ENCODE measurements at regions not wholly inside any gene's neighbourhood (a gene's known extent, or its start where the extent isn't known, plus 50 kb on each side); places are given as distances from the start of the nearest gene placed in this dataset.

GRCh38 chr5:106258591-106259125, 1412.1 kb downstream of the EFNA5 start:
- TF ChIP-seq FOS (IDR thresholded peaks at IDR 0.05; ENCODE audit: low read depth, low read length) = 0 out of 2 replicates have a peak, but pooled peaks have one; percentile 26
- TF ChIP-seq MAZ (IDR thresholded peaks at IDR 0.05; ENCODE audit: borderline replicate concordance, low read depth, low read length) = no peak
- H2BK15ac ChIP-seq (ENCODE audit: low read depth, low read length) = no peak overlapping the region
- H2BK5ac ChIP-seq (ENCODE audit: low read depth, low read length, poor library complexity, severe bottlenecking) = no peak overlapping the region
- DNase-seq (peak; percentile 40), ATAC-seq (ENCODE audit: low read depth) (peak; percentile 44; the same call in 1 of the 2 replicates)
- H3K27ac ChIP-seq (ENCODE audit: insufficient read depth, low read length) = no peak overlapping the region
- no peaks in the 10 kb centered on the region for H3K27me3 ChIP-seq (ENCODE audit: control insufficient read depth, insufficient read depth, low read length)
- no peaks in the 10 kb centered on the region for H3K9me1 ChIP-seq (ENCODE audit: insufficient read depth, low read length)
- dilution Hi-C loops (cut with HindIII; ENCODE audit: low sequenced_read_pairs, unreplicated experiment) (no loop called here), intact Hi-C loops (cut with micrococcal nuclease) (no loop called here), in situ Hi-C loops (cut with MboI; ENCODE audit: low sequenced_read_pairs) (no loop called here)
- no TSS peak for BruUV-seq (replicated peaks)
- H3K4ac ChIP-seq (ENCODE audit: low read depth, low read length) = no peak overlapping the region; the same call in 1 of the 2 replicates
- no peaks in the 10 kb centered on the region for H3K79me1 ChIP-seq (ENCODE audit: low read depth in 1 of 2, low read length in 2 of 2)
- H3K4me3 ChIP-seq (ENCODE audit: insufficient read depth, low read depth, low read length) = no peak overlapping the region
- H3K56ac ChIP-seq (ENCODE audit: extremely low read depth, insufficient read depth, low read length) = no peak overlapping the region
- no peak overlapping the region for H2AFZ ChIP-seq (replicated peaks; ENCODE audit: low read length, poor library complexity)
- no peak overlapping the region for H3K4me2 ChIP-seq (ENCODE audit: low read depth, low read length)
- H3K9me3 ChIP-seq (ENCODE audit: control insufficient read depth, insufficient read depth, low read length) = no peaks in the 10 kb centered on the region
- H3K18ac ChIP-seq (ENCODE audit: low read depth, low read length) = no peak overlapping the region
- CTCF ChIA-PET = interaction anchor here (0.6 to 2.9 kb wide), 2 partner anchors 11 to 1904 kb away, joined by 3 to 9 read pairs; no protein-coding TSS in a partner anchor
- WGBS, 2 experiments (ENCODE audit: extremely low coverage in 2 of 2, insufficient read length in 1 of 2) = no CpG with 5 or more reads among the region's 3 CpGs
- no peak overlapping the region for H2BK20ac ChIP-seq (ENCODE audit: low read depth, low read length)
- POLR2A ChIA-PET (ENCODE audit: unreplicated experiment) = no interaction called here
- H3K9ac ChIP-seq (ENCODE audit: low read depth, low read length) = no peak overlapping the region
- no peak overlapping the region for H3K23ac ChIP-seq (ENCODE audit: low read depth, low read length)
- no peaks in the 10 kb centered on the region for H3K36me3 ChIP-seq (ENCODE audit: control insufficient read depth, insufficient read depth, low read length)
- H4K91ac ChIP-seq (ENCODE audit: insufficient read depth, low read depth, low read length) = no peak overlapping the region
- no peak overlapping the region for H3K14ac ChIP-seq (replicated peaks; ENCODE audit: low read depth, low read length)
- no peak overlapping the region for H4K5ac ChIP-seq (ENCODE audit: low read depth, low read length)
- H3K4me1 ChIP-seq (ENCODE audit: control insufficient read depth, insufficient read depth, low read length) = no peaks in the 10 kb centered on the region; the same call in 1 of the 2 replicates
- no peak overlapping the region for H2AK5ac ChIP-seq (ENCODE audit: low read depth, low read length)
- H2BK120ac ChIP-seq (ENCODE audit: low read depth, low read length) = no peak overlapping the region
- no peaks in the 10 kb centered on the region for H4K20me1 ChIP-seq (ENCODE audit: insufficient read depth, low read length)
- no peak overlapping the region for H4K8ac ChIP-seq (ENCODE audit: low read depth in 2 of 2, low read length in 2 of 2)
- H2AK9ac ChIP-seq (replicated peaks; ENCODE audit: low read depth, low read length, poor library complexity) = no peak overlapping the region

Data from IMR-90 (cell line).